ENCODE measurements at regions not wholly inside any gene's neighbourhood (a gene's known extent, or its start where the extent isn't known, plus 50 kb on each side); places are given as distances from the start of the nearest gene placed in this dataset.

DNA sequence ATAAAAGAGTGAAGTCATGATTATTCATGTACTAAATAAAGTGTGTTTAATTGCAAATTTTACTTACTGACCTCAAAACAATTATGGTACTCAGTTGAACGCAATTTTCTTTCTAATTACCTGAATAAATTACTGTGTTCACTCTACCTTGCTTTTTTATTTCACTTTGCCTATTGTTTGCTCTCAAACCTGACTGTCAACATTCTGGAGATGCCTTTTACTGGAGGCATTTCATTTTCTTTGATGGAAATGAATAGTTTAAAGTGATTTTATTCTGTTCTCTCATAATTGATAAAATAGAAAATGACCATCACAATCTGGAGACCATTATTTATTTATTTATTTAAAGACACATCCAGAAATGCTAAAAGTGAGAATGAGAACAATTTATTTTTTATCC, 811.5 kb upstream of the ATXN8OS start:
- DNase-seq (ENCODE audit: low read depth) = no peak
- Histone ChIP-seq H3K4me3 (ENCODE audit: low read depth, low read length) (no peak overlapping the region), H3K36me3 (ENCODE audit: control insufficient read depth, insufficient read depth, low read length) (no peaks in the 10 kb centered on the region), H3K27me3 (ENCODE audit: control insufficient read depth, insufficient read depth, low read length) (no peaks in the 10 kb centered on the region)
- no peak for TF ChIP-seq CTCF (IDR thresholded peaks at IDR 0.05; ENCODE audit: insufficient read depth, low read length, poor library complexity, severe bottlenecking)

GRCh38 chr13:69292789-69293425, 814.7 kb upstream of the ATXN8OS start:
- H3K36me3 ChIP-seq (ENCODE audit: control insufficient read depth, insufficient read depth, low read length) = no peaks in the 10 kb centered on the region
- no peak for TF ChIP-seq CTCF (IDR thresholded peaks at IDR 0.05; ENCODE audit: insufficient read depth, low read length, poor library complexity, severe bottlenecking)
- no peaks in the 10 kb centered on the region for H3K27me3 ChIP-seq (ENCODE audit: control insufficient read depth, insufficient read depth, low read length)
- H3K4me3 ChIP-seq (ENCODE audit: low read depth, low read length) = no peak overlapping the region
- DNase-seq (ENCODE audit: low read depth) = no peak

DNA sequence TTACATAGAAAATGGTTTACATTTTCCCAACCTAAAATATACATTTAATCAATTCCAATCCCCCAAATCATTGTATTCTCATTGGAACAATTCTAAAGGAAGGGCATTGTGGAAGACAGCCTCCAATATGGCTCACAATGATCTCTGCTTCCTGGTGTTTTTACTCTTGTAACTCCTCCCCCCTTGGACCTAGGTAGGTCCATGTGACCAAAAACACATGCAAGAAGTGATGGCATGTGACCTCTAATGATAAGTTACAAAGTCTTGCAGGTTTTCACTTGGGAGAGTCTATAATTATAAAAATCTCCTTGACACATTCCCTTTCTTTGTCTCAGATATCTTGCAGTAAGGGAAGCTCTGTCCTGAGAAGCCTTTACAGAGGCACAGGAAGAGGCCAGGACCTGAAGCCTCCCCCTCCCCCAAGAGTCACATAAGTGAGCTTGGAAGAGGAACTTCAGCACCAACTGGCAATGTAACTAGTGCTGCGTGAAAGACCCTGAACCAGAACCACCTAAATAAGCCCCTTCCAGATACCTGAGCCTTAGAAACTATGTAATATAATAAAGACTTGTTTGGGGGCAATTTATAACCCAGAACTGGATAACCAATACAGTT, 816.2 kb upstream of the ATXN8OS start:
- DNase-seq (ENCODE audit: low read depth) = no peak

GRCh38 chr13:69288026-69288425, 819.6 kb upstream of the ATXN8OS start:
- no peak overlapping the region for H3K4me3 ChIP-seq (ENCODE audit: low read depth, low read length)
- H3K36me3 ChIP-seq (ENCODE audit: control insufficient read depth, insufficient read depth, low read length) = no peaks in the 10 kb centered on the region
- DNase-seq (ENCODE audit: low read depth) = no peak
- TF ChIP-seq CTCF (IDR thresholded peaks at IDR 0.05; ENCODE audit: insufficient read depth, low read length, poor library complexity, severe bottlenecking) = no peak
- H3K27me3 ChIP-seq (ENCODE audit: control insufficient read depth, insufficient read depth, low read length) = no peaks in the 10 kb centered on the region

More for the DNA sequence above, 816.2 kb upstream of the ATXN8OS start:
- no peak for TF ChIP-seq CTCF (IDR thresholded peaks at IDR 0.05; ENCODE audit: insufficient read depth, low read length, poor library complexity, severe bottlenecking)
- Histone ChIP-seq H3K36me3 (ENCODE audit: control insufficient read depth, insufficient read depth, low read length) (no peaks in the 10 kb centered on the region), H3K4me3 (ENCODE audit: low read depth, low read length) (no peak overlapping the region), H3K27me3 (ENCODE audit: control insufficient read depth, insufficient read depth, low read length) (no peaks in the 10 kb centered on the region)

DNA sequence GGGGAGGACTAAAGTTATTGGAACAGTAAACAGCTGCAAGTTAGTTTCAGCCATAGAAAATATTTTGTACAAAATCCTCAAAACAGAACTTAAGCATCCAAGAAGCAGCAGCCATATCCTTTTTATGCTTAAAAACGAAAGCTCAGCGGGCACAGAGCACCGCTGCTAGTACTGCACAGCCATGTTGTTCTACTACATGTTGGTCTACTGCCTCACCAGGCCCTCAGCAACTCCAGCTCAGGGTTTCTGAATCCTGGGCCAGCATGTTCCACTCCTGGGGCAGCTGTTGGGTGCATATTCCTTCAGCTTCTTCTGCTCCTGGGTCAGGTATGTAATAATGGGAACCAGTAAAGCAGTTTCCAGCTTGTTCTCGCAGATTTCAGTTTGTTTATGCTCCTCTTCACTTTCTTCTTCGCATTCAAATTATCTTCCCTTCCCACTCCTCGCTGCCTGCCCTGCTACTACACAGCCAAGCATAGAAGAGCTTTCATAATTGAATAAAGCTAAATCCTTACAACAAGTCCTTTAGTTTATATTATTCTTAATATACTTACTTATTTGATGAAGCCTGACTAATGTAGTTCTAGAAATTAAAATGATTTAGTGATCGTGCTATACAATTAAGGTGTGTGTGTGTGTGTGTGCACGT, 820.5 kb upstream of the ATXN8OS start:
- Histone ChIP-seq H3K27me3 (ENCODE audit: control insufficient read depth, insufficient read depth, low read length) (no peaks in the 10 kb centered on the region), H3K4me3 (ENCODE audit: low read depth, low read length) (no peak overlapping the region), H3K36me3 (ENCODE audit: control insufficient read depth, insufficient read depth, low read length) (no peaks in the 10 kb centered on the region)
- no peak for DNase-seq (ENCODE audit: low read depth)
- no peak for TF ChIP-seq CTCF (IDR thresholded peaks at IDR 0.05; ENCODE audit: insufficient read depth, low read length, poor library complexity, severe bottlenecking)
